Spinal cord (tissue), 9 donors: ENCODE measurements at regions not wholly inside any gene's neighbourhood (a gene's known extent, or its start where the extent isn't known, plus 50 kb on each side); places are given as distances from the start of the nearest gene placed in this dataset.
"Not testable (repeated sequence)": the region's sequence is repeated elsewhere in the genome, so short reads cannot be mapped to it uniquely, and the experiment has no call there.

Experiments used
- DNase-seq, 6 donors: peaks; one replicate each; pipeline versions ENCODE4 v3.0.0 to v3.0.0-alpha.2; 2013 to 2015; ENCODE audit warnings: low spot score in 6 of 6, low read depth in 4 of 6
- H3K27ac ChIP-seq: one replicate; pipeline ENCODE4 v1.5.1; 2013; ENCODE audit warnings: low read depth, low read length, control low read depth
- H3K27me3 ChIP-seq: one replicate; pipeline ENCODE4 v1.6.1; 2013; ENCODE audit warnings: low read length; ENCODE audit not compliant: control insufficient read depth, insufficient read depth
- H3K36me3 ChIP-seq: one replicate; pipeline ENCODE4 v1.6.1; 2013; ENCODE audit warnings: low read length; ENCODE audit not compliant: control insufficient read depth, insufficient read depth
- H3K4me1 ChIP-seq: one replicate; pipeline ENCODE4 v1.6.1; 2013; ENCODE audit warnings: low read length; ENCODE audit not compliant: control insufficient read depth, insufficient read depth
- H3K4me3 ChIP-seq: one replicate; pipeline ENCODE4 v1.5.1; 2013; ENCODE audit warnings: low read depth, low read length, control low read depth
- H3K9me3 ChIP-seq: one replicate; pipeline ENCODE4 v1.6.1; 2013; ENCODE audit warnings: low read length; ENCODE audit not compliant: control insufficient read depth, insufficient read depth
- WGBS: methylation state at CpG from one replicate; pipeline ENCODE4 v1.1.5; 2013; ENCODE audit warnings: missing lambda C conversion rate; ENCODE audit not compliant: insufficient coverage; 5-methylcytosine and 5-hydroxymethylcytosine counted together
- donor health status: healthy.

DNA sequence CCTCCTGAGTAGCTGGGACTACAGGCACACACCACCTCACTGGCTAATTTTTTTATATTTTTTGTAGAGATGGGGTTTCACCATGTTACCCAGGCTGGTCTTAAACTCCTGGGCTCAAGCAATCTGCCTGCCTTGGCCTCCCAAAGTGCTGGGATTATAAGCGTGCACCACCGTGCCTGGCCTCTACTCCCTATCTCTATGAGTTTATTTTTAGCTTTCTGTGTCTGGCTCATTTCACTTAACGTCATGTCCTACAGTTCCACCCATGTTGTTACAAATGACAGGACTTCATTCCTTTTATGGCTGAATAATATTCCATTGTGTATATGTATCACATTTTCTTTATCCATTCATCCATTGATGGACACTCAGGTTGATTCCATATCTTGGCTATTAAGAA, 164.2 kb upstream of the ZNF648 start:
- 87% methylated on average over 2 of the region's 3 CpGs for WGBS
- H3K4me3 ChIP-seq, H3K36me3 ChIP-seq, H3K27ac ChIP-seq, H3K9me3 ChIP-seq, H3K4me1 ChIP-seq, H3K27me3 ChIP-seq, DNase-seq: not testable (repeated sequence)

DNA sequence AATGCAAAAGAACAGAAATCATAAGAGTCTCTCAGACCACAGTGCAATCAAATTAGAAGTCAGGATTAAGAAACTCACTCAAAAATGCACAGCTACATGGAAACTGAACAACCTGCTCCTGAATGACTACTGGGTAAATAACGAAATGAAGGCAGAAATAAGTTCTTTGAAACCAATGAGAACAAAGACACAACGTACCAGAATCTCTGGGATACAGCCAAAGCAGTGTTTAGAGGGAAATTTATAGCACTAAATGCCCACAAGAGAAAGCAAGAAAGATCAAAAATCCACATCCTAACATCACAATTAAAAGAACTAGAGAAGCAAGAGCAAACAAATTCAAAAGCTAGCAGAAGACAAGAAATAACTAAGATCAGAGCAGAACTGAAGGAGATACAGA, 160.5 kb upstream of the ZNF648 start:
- H3K4me1 ChIP-seq, H3K27me3 ChIP-seq, H3K36me3 ChIP-seq, H3K9me3 ChIP-seq, H3K4me3 ChIP-seq, DNase-seq, H3K27ac ChIP-seq: not testable (repeated sequence)
- no CpG with 5 or more reads among the region's 2 CpGs for WGBS

DNA sequence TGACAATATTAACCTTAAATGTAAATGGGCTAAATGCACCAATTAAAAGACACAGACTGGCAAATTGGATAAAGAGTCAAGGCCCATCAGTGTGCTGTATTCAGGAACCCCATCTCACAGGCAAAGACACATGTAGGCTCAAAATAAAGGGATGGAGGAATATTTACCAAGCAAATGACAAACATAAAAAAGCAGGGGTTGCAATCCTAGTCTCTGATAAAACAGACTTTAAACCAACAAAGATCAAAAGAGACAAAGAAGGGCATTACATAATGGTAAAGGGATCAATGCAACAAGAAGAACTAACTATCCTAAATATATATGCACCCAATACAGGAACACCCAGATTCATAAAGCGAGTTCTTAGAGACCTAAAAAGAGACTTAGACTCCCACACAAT, 159.9 kb upstream of the ZNF648 start:
- not testable (repeated sequence) for H3K9me3 ChIP-seq, H3K27ac ChIP-seq, H3K27me3 ChIP-seq, H3K4me3 ChIP-seq, H3K36me3 ChIP-seq, H3K4me1 ChIP-seq, DNase-seq
- WGBS, result 100% methylated on average over 1 of the region's 1 CpG

DNA sequence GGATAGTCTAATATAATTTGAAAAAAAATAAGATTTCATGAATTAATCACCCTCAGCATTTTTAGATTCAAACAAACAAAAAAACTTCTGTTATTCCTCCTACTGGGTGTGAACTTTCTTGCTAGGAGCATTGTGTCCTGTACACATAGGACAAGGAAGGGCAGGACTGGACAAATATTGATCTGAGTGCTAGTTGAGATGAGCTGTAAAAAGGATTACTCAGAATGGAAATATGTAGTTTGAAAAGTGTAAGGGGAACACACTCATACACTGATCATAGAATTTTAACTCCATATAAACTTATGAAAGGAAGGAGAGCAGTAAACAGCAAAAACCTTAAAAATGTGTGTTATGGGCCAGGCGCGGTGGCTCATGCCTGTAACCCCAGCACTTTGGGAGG, 156.5 kb upstream of the ZNF648 start:
- H3K9me3 ChIP-seq, result no peaks in the 10 kb centered on the region
- no peak overlapping the region for H3K27ac ChIP-seq
- no peak overlapping the region for H3K4me3 ChIP-seq
- no peak for DNase-seq
- H3K27me3 ChIP-seq, result no peaks in the 10 kb centered on the region
- WGBS, result 100% methylated on average over 2 of the region's 2 CpGs
- H3K4me1 ChIP-seq, result no peaks in the 10 kb centered on the region
- no peaks in the 10 kb centered on the region for H3K36me3 ChIP-seq

DNA sequence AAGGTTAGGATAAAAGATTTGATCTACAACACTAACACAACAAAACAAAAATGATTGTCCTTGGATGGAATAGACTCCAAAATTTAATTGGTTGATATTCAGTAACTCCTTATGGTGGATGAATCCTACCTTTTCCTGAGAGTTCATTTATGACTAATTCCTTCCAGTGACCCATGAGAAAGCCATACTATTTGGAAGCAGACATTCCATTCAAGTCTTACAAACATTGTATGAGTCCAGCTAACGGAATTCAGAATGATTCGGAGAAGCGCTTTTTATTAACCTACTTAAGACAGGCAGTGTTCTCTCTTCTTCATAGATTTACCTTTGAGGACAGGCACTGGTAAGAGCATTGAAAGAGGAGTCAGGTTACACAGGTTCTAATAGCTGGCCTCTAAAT, 155.6 kb upstream of the ZNF648 start:
- H3K4me1 ChIP-seq, result no peaks in the 10 kb centered on the region
- DNase-seq, result no peak
- no peak overlapping the region for H3K27ac ChIP-seq
- H3K4me3 ChIP-seq, result no peak overlapping the region
- H3K9me3 ChIP-seq, result no peaks in the 10 kb centered on the region
- H3K27me3 ChIP-seq, result no peaks in the 10 kb centered on the region
- WGBS, result no CpG with 5 or more reads among the region's 3 CpGs
- H3K36me3 ChIP-seq, result no peaks in the 10 kb centered on the region

DNA sequence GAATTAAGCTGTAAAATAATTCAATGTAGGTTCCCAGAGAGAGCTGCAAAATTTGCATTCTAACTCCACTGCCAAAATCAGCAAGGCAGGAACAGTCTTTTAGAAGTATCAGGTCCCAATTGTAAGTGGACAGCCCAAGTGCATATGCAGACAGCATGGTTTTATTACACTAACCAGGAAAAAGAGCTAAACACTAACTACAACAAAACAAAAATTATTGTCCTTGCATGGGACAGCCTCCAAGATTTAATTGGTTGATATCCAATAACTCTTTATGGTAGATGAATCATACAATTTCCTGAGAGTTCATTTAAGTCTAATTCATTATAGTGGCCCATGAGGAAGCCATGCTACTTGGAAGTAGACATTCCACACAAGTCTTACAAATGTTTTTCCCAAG, 154.3 kb upstream of the ZNF648 start:
- no peak for DNase-seq
- no peak overlapping the region for H3K27ac ChIP-seq

DNA sequence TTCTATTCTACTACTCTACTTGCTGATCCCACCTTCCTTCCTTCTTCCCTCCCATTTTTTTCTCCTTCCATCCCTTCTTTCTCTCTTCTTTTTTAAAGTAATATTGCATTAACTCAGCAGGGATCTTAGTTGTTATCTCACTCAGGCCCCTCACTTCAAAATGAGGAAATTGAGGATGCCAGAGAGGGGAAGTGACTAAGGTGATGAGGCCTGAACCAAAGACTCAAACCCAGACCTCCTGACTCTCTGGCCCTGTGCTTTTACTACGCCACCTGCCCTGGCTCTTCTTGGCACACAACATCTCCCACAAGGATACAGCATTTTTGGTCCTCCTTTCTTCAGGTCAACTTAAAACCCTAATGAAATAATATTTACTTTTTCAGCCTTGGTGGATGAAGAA, 151.7 kb upstream of the ZNF648 start:
- H3K4me3 ChIP-seq, result no peak overlapping the region
- no peaks in the 10 kb centered on the region for H3K36me3 ChIP-seq
- H3K4me1 ChIP-seq, result no peaks in the 10 kb centered on the region
- no peak overlapping the region for H3K27ac ChIP-seq
- DNase-seq, result no peak
- WGBS, result no CpG with 5 or more reads among the region's 1 CpG
- no peaks in the 10 kb centered on the region for H3K9me3 ChIP-seq
- no peaks in the 10 kb centered on the region for H3K27me3 ChIP-seq

More for the DNA sequence above, 154.3 kb upstream of the ZNF648 start:
- H3K36me3 ChIP-seq, result no peaks in the 10 kb centered on the region
- no peak overlapping the region for H3K4me3 ChIP-seq
- no peaks in the 10 kb centered on the region for H3K27me3 ChIP-seq
- H3K4me1 ChIP-seq, result no peaks in the 10 kb centered on the region
- no peaks in the 10 kb centered on the region for H3K9me3 ChIP-seq

DNA sequence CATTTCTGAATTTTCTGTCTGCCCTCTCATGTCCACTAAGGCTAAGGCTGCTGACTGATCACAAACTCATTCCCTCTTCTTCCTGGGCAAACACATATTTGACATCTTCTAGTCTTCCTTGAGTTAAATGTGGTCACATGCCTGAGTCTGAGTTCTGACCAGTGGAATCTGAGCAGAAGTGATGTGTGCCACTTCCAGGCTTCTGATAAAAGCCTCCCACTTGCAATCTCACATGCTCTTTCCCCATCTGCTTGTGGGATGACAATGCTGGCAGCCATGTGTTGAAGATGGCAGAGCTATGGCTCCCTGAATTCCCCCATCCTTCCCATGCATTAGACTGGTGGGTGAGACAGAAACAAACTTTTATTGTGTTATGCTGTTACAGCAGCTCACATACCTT, 149.9 kb upstream of the ZNF648 start:
- no peaks in the 10 kb centered on the region for H3K36me3 ChIP-seq
- DNase-seq, result no peak
- no peaks in the 10 kb centered on the region for H3K9me3 ChIP-seq

DNA sequence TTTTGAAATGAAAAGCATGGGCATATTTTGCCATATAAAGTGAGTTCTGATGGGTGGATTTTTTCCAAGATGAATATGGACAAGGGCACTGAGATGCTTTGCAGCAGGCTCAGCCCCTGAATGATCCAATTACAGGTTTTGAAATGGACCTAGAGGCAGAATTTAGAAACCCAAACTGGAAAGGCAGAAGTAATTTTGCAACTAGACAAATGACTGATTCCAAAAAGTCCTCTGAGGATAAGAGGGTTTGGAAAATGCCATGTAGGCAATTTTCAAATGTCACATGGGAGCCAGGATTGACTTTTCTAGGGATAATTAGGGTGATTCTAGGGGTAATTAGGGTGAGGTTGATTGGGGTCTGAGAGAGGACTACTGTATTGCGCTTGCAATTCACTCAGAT, 148.9 kb upstream of the ZNF648 start:
- Histone ChIP-seq H3K4me3 (no peak overlapping the region), H3K9me3 (no peaks in the 10 kb centered on the region), H3K4me1 (no peaks in the 10 kb centered on the region), H3K27ac (no peak overlapping the region), H3K27me3 (no peaks in the 10 kb centered on the region), H3K36me3 (no peaks in the 10 kb centered on the region)
- WGBS, result no CpG with 5 or more reads among the region's 1 CpG
- no peak for DNase-seq

More for the DNA sequence above, 149.9 kb upstream of the ZNF648 start:
- no peak overlapping the region for H3K27ac ChIP-seq
- H3K4me3 ChIP-seq, result no peak overlapping the region
- no peaks in the 10 kb centered on the region for H3K4me1 ChIP-seq
- H3K27me3 ChIP-seq, result no peaks in the 10 kb centered on the region

DNA sequence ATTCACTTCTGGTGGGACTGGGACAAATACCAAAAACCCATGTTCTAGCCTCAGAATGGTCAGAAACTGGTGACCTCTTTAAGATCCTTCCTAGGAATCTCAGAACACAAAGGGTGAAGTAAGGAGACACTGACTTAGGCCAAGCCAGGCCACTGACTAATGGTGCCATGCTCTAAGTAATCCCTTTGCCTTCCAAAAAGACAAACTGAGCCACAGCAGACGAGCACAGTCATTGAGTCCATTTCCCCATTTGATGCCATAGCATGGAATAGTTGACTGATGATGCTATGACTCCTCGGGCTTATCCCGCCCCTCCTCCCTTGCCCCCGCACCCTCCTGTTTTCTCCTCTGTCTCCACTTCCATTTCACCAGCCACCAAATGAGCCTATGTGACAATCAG, 145.8 kb upstream of the ZNF648 start:
- Histone ChIP-seq H3K4me3 (no peak overlapping the region), H3K4me1 (no peaks in the 10 kb centered on the region), H3K27me3 (no peaks in the 10 kb centered on the region), H3K36me3 (no peaks in the 10 kb centered on the region), H3K27ac (peak overlapping the region; percentile 64), H3K9me3 (no peaks in the 10 kb centered on the region)
- no peak for DNase-seq
- WGBS, result no CpG with 5 or more reads among the region's 4 CpGs
